Liver (tissue), 8 donors: ENCODE measurements at regions not wholly inside any gene's neighbourhood (a gene's known extent, or its start where the extent isn't known, plus 50 kb on each side); places are given as distances from the start of the nearest gene placed in this dataset.

Source experiments
- DNase-seq: peaks from one replicate; pipeline ENCODE4 v3.0.0-alpha.2; 2017; ENCODE audit warnings: low spot score
- H3K27ac ChIP-seq, 2 donors: one replicate each; pipeline ENCODE4 v1.7.0; 2013; ENCODE audit warnings: inconsistent platforms in 2 of 2, low read length in 2 of 2, control low read depth in 1 of 2, low read depth in 1 of 2, mild to moderate bottlenecking in 1 of 2
- H3K27me3 ChIP-seq, 4 donors: one replicate each; pipeline versions ENCODE4 v1.6.1 to v1.7.0; 2013; ENCODE audit warnings: low read length in 3 of 4, inconsistent platforms in 1 of 4, mild to moderate bottlenecking in 1 of 4, moderate library complexity in 1 of 4; ENCODE audit not compliant: control insufficient read depth in 4 of 4, insufficient read depth in 4 of 4
- H3K36me3 ChIP-seq, 4 donors: one replicate each; pipeline versions ENCODE4 v1.6.1 to v1.7.0; 2013; ENCODE audit warnings: low read length in 3 of 4, mild to moderate bottlenecking in 3 of 4, low read depth in 1 of 4, moderate library complexity in 1 of 4; ENCODE audit not compliant: control insufficient read depth in 4 of 4, insufficient read depth in 3 of 4
- H3K4me1 ChIP-seq, 4 donors: one replicate each; pipeline versions ENCODE4 v1.6.1 to v1.7.0; 2013; ENCODE audit warnings: low read length in 3 of 4, mild to moderate bottlenecking in 3 of 4, moderate library complexity in 1 of 4; ENCODE audit not compliant: control insufficient read depth in 4 of 4, insufficient read depth in 4 of 4
- H3K4me3 ChIP-seq, 3 donors: one replicate each; pipeline versions ENCODE4 v1.6.1 to v1.7.0; 2013; ENCODE audit warnings: low read length in 3 of 3, control low read depth in 1 of 3, low read depth in 1 of 3, mild to moderate bottlenecking in 1 of 3
- H3K9ac ChIP-seq, 2 donors: one replicate each; pipeline ENCODE4 v1.7.0; 2013; ENCODE audit warnings: low read length in 2 of 2, mild to moderate bottlenecking in 2 of 2, moderate library complexity in 2 of 2, control low read depth in 1 of 2, low read depth in 1 of 2
- H3K9me3 ChIP-seq, 4 donors: one replicate each; pipeline versions ENCODE4 v1.6.1 to v1.7.0; 2013; ENCODE audit warnings: low read length in 3 of 4; ENCODE audit not compliant: control insufficient read depth in 4 of 4
- CTCF ChIP-seq: fragments of 150-350 bp; IDR thresholded peaks from 2 replicates; pipeline ENCODE4 v1.5.1; 2017; ENCODE audit warnings: improper control_type of control experiment, low read depth, low read length; ENCODE audit not compliant: missing input control
- FOXA1 ChIP-seq: IDR thresholded peaks from 2 replicates; pipeline ENCODE4 v1.6.1; 2016; ENCODE audit warnings: antibody characterized with exemption
- FOXA2 ChIP-seq: IDR thresholded peaks from 2 replicates; pipeline ENCODE4 v1.6.1; 2016; ENCODE audit warnings: antibody characterized with exemption
- GABPA ChIP-seq, 2 donors: IDR thresholded peaks in 1 of 2; conservative IDR thresholded peaks in 1 of 2; 2 replicates each; pipeline ENCODE4 v1.6.1; 2016; ENCODE audit warnings: antibody characterized with exemption in 2 of 2, mild to moderate bottlenecking in 1 of 2, moderate library complexity in 1 of 2
- HNF4A ChIP-seq, 2 donors: conservative IDR thresholded peaks; 2 replicates each; pipeline ENCODE4 v1.6.1; 2016; ENCODE audit warnings: antibody characterized with exemption in 2 of 2, mild to moderate bottlenecking in 2 of 2
- HNF4G ChIP-seq: IDR thresholded peaks from 2 replicates; pipeline ENCODE4 v1.6.1; 2016; ENCODE audit warnings: antibody characterized with exemption
- JUND ChIP-seq, 2 donors: IDR thresholded peaks; 2 replicates each; pipeline ENCODE4 v1.6.1; 2016; ENCODE audit warnings: antibody characterized with exemption in 2 of 2
- MAX ChIP-seq: IDR thresholded peaks from 2 replicates; pipeline ENCODE4 v1.6.1; 2016; ENCODE audit warnings: antibody characterized with exemption
- NR2F2 ChIP-seq: IDR thresholded peaks from 2 replicates; pipeline ENCODE4 v1.6.1; 2016; ENCODE audit warnings: antibody characterized with exemption
- RAD21 ChIP-seq, 2 donors: IDR thresholded peaks; 2 replicates each; pipeline ENCODE4 v1.6.1; 2016; ENCODE audit warnings: antibody characterized with exemption in 2 of 2, mild to moderate bottlenecking in 2 of 2
- RXRA ChIP-seq, 2 donors: IDR thresholded peaks; 2 replicates each; pipeline ENCODE4 v1.6.1; 2017 to 2018; ENCODE audit warnings: antibody characterized with exemption in 2 of 2, mild to moderate bottlenecking in 1 of 2
- SP1 ChIP-seq: IDR thresholded peaks from 2 replicates; pipeline ENCODE4 v1.6.1; 2018; ENCODE audit warnings: antibody characterized with exemption, mild to moderate bottlenecking
- TAF1 ChIP-seq: conservative IDR thresholded peaks from 2 replicates; pipeline ENCODE4 v1.6.1; 2016; ENCODE audit warnings: antibody characterized with exemption, mild to moderate bottlenecking
- YY1 ChIP-seq: IDR thresholded peaks from 2 replicates; pipeline ENCODE4 v1.6.1; 2016; ENCODE audit warnings: antibody characterized with exemption, mild to moderate bottlenecking
- WGBS: extraction: QIAGEN DNeasy Blood & Tissue Kit; methylation state at CpG from one replicate; pipeline ENCODE4 v1.1.7; 2013; 5-methylcytosine and 5-hydroxymethylcytosine counted together
- TF ChIP-seq, protein P1 (sequence below): IDR thresholded peaks from 2 replicates; pipeline ENCODE4 v1.6.1; 2016; ENCODE audit warnings: antibody characterized with exemption
- TF ChIP-seq, protein P2 (sequence below): IDR thresholded peaks from 2 replicates; pipeline ENCODE4 v1.6.1; 2016; ENCODE audit warnings: antibody characterized with exemption, mild to moderate bottlenecking
- TF ChIP-seq, protein P3 (sequence below): IDR thresholded peaks from 2 replicates; pipeline ENCODE4 v1.6.1; 2016; ENCODE audit warnings: antibody characterized with exemption
- donor health status: healthy.
- donor health status: healthy.
- donor health status: healthy.
- donor health status: healthy.
- donor health status: healthy.

DNA sequence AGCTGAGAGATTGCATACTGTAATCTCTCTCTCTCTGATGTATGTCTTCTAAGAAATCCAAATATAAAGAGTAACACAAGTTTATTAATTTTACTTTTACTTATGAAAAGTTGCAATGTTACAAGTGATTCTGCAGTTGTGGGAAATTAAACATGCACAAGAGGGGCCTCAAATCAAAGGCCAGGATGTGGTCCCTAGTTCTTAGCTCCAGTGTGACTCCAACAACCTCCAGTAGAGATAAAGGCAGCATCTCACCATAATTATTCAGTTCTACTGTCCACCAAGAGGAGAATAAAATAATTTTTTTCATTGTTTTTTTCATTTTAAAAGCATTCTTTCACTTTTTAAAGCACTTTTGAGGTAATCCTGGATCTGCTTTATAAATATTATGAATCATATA lies 223.3 kb downstream of the RAP2B start:
- H3K36me3 ChIP-seq: no peaks in the 10 kb centered on the region
- no peak overlapping the region for H3K4me3 ChIP-seq
- no peaks in the 10 kb centered on the region for H3K9me3 ChIP-seq
- H3K9ac ChIP-seq: no peak overlapping the region
- TF ChIP-seq, protein P1, sequence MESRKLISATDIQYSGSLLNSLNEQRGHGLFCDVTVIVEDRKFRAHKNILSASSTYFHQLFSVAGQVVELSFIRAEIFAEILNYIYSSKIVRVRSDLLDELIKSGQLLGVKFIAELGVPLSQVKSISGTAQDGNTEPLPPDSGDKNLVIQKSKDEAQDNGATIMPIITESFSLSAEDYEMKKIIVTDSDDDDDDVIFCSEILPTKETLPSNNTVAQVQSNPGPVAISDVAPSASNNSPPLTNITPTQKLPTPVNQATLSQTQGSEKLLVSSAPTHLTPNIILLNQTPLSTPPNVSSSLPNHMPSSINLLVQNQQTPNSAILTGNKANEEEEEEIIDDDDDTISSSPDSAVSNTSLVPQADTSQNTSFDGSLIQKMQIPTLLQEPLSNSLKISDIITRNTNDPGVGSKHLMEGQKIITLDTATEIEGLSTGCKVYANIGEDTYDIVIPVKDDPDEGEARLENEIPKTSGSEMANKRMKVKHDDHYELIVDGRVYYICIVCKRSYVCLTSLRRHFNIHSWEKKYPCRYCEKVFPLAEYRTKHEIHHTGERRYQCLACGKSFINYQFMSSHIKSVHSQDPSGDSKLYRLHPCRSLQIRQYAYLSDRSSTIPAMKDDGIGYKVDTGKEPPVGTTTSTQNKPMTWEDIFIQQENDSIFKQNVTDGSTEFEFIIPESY: no peak
- TF ChIP-seq, protein P2, sequence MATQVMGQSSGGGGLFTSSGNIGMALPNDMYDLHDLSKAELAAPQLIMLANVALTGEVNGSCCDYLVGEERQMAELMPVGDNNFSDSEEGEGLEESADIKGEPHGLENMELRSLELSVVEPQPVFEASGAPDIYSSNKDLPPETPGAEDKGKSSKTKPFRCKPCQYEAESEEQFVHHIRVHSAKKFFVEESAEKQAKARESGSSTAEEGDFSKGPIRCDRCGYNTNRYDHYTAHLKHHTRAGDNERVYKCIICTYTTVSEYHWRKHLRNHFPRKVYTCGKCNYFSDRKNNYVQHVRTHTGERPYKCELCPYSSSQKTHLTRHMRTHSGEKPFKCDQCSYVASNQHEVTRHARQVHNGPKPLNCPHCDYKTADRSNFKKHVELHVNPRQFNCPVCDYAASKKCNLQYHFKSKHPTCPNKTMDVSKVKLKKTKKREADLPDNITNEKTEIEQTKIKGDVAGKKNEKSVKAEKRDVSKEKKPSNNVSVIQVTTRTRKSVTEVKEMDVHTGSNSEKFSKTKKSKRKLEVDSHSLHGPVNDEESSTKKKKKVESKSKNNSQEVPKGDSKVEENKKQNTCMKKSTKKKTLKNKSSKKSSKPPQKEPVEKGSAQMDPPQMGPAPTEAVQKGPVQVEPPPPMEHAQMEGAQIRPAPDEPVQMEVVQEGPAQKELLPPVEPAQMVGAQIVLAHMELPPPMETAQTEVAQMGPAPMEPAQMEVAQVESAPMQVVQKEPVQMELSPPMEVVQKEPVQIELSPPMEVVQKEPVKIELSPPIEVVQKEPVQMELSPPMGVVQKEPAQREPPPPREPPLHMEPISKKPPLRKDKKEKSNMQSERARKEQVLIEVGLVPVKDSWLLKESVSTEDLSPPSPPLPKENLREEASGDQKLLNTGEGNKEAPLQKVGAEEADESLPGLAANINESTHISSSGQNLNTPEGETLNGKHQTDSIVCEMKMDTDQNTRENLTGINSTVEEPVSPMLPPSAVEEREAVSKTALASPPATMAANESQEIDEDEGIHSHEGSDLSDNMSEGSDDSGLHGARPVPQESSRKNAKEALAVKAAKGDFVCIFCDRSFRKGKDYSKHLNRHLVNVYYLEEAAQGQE: no peak
- TF ChIP-seq YY1: no peak
- no peak for TF ChIP-seq NR2F2
- TF ChIP-seq HNF4A (conservative IDR thresholded peaks at IDR 0.05): no peak
- TF ChIP-seq HNF4G: no peak
- no peak for TF ChIP-seq TAF1
- TF ChIP-seq MAX: no peak
- TF ChIP-seq FOXA1: no peak
- TF ChIP-seq RXRA (IDR thresholded peaks at IDR 0.05): no peak
- TF ChIP-seq CTCF: no peak
- TF ChIP-seq SP1: no peak
- TF ChIP-seq, protein P3, sequence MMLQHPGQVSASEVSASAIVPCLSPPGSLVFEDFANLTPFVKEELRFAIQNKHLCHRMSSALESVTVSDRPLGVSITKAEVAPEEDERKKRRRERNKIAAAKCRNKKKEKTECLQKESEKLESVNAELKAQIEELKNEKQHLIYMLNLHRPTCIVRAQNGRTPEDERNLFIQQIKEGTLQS: no peak
- TF ChIP-seq FOXA2: no peak
- H3K4me1 ChIP-seq: no peaks in the 10 kb centered on the region
- H3K27ac ChIP-seq: no peak overlapping the region
- no peak for DNase-seq
- H3K27me3 ChIP-seq: no peaks in the 10 kb centered on the region

GRCh38 chr3:153392363-153392762 lies 230.3 kb downstream of the RAP2B start:
- H3K4me3 ChIP-seq: no peak overlapping the region
- TF ChIP-seq, protein P1: no peak
- no peak for TF ChIP-seq MAX
- TF ChIP-seq YY1: no peak
- no peak for TF ChIP-seq HNF4A (conservative IDR thresholded peaks at IDR 0.05)
- TF ChIP-seq NR2F2: no peak
- TF ChIP-seq RAD21 (IDR thresholded peaks at IDR 0.05): no peak
- TF ChIP-seq RXRA (IDR thresholded peaks at IDR 0.05): no peak
- no peak for TF ChIP-seq JUND (IDR thresholded peaks at IDR 0.05)
- TF ChIP-seq, protein P2: no peak
- TF ChIP-seq GABPA (IDR thresholded peaks at IDR 0.05 in 1 of 2, conservative IDR thresholded peaks at IDR 0.05 in 1 of 2): no peak
- TF ChIP-seq TAF1: no peak
- no peak for TF ChIP-seq FOXA1
- TF ChIP-seq, protein P3: no peak
- TF ChIP-seq SP1: no peak
- no peaks in the 10 kb centered on the region for H3K4me1 ChIP-seq
- no peak overlapping the region for H3K27ac ChIP-seq
- peaks cover 0 to 4% (median 0%) of the 10 kb centered on the region in 4 donors for H3K27me3 ChIP-seq
- no peak for DNase-seq
- no peak overlapping the region for H3K9ac ChIP-seq
- 64% methylated on average over 2 of the region's 2 CpGs for WGBS
- H3K9me3 ChIP-seq: peaks cover 0 to 10% (median 3%) of the 10 kb centered on the region in 4 donors
- no peaks in the 10 kb centered on the region for H3K36me3 ChIP-seq
